GM18870 (cell line): ENCODE measurements at regions not wholly inside any gene's neighbourhood (a gene's known extent, or its start where the extent isn't known, plus 50 kb on each side); places are given as distances from the start of the nearest gene placed in this dataset.

ENCODE experiments used
- ATAC-seq: cut with Tn5 transposase; IDR thresholded peaks from one replicate; pipeline ENCODE4 v1.9.1; 2021; ENCODE audit warnings: moderate library complexity; ENCODE audit not compliant: unreplicated experiment

DNA sequence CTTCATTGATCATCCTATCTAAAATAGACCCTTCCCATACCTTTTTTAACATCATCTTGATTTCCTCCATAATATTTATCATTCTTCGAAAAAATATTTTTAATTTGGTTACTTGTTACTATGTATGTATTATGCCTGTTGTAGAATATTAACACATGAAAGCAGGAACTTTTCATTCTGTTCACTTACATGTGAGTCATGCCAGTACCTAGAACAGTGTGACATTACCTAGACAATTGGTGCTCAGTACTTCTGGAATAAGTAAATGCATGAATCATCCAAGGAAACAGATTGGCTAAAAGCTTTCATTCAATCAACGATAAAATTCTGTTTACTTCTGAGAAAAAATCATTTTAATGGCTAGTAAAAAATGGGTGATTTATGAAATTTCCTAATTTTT is 76.4 kb downstream of the CXXC4 start:
- ATAC-seq, result no peak

- ATAC-seq, result no peak
These were observed 77.3 kb downstream of the CXXC4 start for GRCh38 chr4:104417357-104417882.

DNA sequence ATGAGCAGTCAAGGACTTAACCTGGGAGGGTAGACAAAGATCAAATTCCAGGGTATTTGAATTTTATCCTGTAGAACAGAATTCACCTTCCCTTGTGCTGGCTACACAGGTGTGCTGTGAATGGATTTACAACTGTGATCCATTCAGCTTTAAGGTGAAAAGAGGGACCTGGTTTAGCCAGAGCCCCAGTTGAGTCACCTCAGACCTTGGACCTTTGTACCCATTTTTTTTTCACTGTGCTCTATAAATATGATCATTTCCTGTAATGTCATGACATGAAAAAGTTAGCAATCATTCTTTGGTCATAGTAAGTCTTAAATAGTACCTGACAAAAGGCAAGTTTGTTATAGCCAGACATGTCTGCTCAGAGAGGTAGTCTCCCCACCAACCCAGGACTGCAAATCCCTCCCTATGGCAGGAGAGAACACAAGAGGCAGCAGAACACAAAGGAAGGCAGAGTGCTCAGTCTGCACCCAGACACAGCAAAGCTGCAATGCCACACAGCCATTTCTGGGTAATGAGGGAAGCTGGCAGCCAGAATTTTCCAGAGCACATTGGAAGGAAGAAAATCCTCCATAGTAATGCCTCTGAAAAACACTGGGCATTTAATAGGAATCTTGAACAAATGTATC is 77.9 kb downstream of the CXXC4 start:
- ATAC-seq, result no peak

GRCh38 chr4:104413487-104413886 is 81.2 kb downstream of the CXXC4 start:
- ATAC-seq, result no peak

GRCh38 chr4:104412344-104412743 is 82.3 kb downstream of the CXXC4 start:
- ATAC-seq, result no peak

DNA sequence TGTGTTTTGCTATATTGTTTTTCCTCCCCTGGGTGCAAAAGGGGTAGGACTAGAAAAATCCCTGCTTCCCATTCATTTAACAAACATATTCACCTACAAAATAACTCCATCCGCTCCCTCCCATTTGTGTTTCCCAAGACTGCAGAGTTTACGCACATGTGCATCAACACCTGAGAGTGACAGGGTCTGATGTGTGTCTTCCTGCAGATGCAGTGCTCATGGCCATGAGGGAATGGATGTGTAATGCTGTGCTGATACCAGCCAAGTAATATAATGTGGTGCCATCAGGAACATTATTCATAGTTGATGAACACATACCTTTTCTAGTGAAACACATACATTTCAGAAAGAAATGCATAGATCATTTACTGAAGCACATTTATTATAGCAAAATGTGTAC is 83.2 kb downstream of the CXXC4 start:
- no peak for ATAC-seq

- ATAC-seq, result no peak
These were observed 85.8 kb downstream of the CXXC4 start for GRCh38 chr4:104408878-104409277.

DNA sequence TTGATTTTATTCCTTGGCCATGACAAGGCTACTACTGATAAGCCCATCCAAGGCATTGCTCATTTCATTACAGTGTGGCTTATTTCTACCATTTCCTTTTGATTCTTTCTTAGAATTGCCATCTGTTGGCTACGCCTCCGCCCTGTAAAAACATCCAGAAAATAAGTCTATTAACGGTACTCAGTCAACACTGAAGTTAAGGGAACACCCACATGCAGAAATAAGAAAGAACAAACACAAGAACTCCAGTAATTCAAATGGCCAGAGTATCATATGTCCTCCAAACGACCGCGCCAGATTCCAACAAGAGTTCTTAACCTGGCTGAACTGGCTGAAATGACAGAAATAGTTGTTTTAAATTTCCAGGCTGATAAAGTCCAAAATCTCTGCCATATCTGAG is 90.3 kb downstream of the CXXC4 start:
- no peak for ATAC-seq

DNA sequence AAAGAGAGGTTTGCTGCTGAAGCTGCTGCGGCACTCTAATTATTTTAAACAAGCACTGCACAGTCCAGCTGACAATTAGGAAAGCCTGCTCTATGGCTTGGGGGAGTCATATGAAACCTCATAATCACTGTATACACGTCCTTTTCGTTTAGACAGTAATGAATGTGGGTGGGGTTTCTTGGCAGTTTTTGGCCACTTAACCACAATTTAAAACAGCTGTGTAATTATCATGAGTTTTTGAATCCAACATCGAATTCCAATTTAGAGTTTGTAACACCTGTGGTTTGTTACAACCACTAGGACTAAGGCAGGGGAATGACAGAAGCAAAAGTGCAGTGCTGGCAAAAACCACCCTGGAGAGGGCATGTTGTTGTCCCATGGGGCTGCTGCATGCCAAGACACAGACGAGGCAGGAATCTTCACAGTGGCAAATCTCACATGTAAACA is 99.5 kb downstream of the CXXC4 start:
- no peak for ATAC-seq

- no peak for ATAC-seq
These were observed 100.1 kb downstream of the CXXC4 start for GRCh38 chr4:104394406-104395167.

DNA sequence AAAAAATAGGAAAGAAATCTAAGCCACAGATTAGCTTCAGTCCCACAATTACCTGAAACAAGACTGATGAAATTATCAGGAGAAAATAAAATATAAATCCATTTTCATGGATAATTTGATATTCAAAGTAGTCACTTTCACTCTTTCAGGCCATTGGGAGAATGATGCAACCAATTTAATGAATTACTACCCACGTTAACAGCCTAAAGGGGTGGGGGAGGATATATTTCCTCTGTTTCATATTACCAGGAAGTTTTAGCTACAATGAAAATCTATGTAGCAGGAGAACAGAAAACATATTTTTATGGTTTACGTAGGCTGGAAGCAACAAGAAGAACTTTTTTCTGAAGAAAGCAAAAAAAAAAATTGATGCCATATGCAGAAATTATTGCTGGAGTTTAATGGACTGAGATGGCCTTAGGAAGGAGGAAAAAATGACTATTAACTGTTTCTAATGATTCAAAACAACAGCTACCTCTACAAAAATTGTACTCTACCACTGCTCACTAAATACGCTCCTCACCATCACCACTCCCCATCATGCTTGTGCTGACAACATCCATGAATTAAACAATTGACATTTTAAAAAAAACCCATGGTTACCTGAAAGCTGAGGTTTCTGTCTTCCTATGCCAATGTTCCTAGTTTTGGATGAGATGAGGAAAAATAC is 100.9 kb downstream of the CXXC4 start:
- ATAC-seq, result no peak

DNA sequence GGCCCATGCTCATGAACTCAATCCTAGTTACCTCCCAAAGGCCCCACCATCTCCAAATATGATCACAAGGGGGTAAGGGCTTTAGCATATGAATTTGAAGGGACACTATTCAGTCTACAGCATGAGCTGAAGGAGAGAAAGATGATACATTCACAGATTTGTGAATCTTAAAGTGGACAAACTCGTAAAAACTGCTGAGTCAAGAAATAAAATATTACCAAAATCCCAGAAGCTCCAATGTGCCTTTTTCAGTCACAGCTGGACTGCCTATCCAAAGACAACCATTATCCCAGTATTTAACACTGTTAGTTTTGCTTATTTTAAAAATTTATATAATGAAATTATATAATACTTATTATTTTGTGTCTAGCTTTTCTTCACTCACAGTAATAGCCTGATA is 109.0 kb downstream of the CXXC4 start:
- no peak for ATAC-seq

GRCh38 chr4:104382961-104383360 is 111.7 kb downstream of the CXXC4 start:
- no peak for ATAC-seq

GRCh38 chr4:104381729-104382128 is 113.0 kb downstream of the CXXC4 start:
- ATAC-seq, result no peak

GRCh38 chr4:104365618-104366017 is 129.1 kb downstream of the CXXC4 start:
- ATAC-seq, result no peak

DNA sequence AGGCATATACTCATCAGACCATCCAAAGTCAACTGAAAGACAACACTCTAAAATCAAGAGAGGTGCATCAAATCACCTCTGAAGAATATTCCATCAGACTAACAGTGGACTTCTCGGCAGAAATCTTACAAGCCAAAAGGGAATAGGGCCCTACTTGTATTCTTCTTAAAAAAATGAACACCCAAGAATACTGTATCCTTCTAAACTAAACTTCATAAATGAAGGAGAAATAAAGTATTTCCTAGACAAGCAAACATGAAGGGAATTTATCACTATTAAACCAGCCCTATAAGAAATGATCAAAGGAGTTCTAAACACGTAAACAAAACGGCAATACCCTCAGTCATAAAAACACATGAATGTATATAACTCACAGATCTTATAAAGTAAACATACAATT is 141.2 kb downstream of the CXXC4 start:
- no peak for ATAC-seq

DNA sequence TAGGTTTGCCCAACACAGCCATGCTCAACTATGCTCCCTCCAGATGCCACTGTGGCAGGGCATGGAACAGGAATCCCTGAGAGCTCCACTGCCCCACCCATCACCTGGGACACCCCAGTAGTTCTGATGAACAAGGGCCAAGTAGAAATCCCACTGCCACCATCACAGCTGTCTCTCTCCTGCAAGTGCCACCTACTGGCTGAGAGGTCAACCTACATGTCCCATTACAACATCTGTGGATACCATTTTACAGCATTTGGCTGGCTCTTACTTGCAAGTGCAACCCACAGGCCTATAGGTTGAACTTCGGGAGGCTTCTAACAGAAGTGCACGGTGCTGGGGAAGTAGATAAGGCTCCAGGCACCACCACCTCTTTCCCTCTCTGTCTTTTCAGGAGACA is 142.5 kb downstream of the CXXC4 start:
- no peak for ATAC-seq

DNA sequence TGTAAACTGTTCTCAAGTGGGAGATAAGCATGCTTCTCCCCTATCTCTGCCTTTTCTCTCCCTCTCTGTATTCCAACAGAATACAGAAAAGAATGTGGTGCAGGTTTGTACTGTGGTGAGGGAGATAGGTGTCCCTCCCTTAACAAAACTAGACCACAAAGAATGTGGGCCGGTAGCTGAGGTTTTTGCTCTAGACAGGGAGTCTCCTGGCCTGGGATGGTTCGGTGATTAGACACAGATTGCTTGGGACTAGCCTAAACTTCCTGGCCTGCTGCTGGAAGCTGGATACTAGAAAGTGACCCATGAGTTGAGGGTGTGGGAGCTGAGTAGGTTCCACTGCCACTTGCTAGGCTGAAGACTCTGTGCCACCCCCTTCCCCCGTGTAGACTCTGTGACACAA is 143.0 kb downstream of the CXXC4 start:
- ATAC-seq, result no peak

DNA sequence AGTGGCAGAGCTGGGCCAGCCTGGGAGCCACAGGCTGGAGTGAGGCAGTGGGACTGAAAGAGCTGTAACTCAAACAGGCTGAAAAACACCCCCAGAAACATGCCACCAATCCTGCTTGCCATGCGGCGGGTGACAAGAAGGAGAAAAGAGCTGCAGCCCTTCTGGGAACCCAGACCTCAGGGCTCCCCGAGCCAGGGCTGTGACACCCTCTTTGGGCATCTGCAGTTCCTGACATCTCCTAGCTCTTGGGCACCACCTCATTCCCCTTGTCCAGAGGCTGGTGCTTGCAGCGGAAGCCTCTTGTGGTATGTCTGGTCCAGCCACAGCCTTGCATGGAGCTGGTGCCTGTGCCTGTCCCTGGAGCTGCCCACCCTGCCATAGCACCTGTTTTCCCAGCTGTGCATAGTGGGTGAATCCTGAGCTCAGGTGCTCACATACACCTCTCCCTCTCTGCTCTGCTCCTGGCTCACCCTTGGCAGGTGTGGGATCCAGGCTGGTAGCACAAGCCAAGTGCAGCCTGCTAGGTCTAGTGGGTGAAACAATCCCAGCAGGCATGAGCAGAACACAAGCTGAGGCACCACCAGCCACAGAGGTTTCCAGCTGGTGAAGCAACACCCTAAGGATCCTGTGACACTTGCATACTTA is 149.0 kb downstream of the CXXC4 start:
- no peak for ATAC-seq

DNA sequence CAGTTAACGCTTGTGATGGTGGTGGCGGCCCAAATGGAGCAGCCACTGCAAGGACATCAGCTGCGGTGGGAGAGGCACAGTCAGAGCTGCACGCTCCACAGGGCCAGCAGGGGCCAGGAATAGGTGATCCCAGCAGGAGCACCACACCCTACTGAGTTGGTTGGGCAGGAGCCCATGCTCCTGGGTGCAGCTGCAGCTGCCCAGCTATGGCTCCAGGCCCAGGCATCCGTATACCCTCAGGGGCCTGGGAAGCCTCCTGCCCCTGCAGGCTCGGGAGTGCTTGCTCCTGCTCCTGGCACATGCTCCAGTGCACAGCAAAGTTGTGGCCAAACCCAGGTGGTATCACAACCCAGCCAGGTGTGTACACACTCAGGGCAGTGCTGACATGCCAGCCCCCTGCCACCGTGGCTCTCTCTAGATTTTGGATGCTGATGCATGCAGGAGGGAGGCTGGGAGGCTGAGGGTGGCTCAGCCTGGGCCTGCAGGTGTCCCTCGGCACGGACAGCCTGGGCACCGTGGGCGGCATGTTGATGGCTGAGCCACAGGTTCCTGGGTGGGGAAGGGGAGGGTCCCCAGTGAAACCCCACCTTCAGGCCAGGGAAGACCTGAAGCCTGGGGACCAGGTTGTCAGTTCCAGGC is 150.2 kb downstream of the CXXC4 start:
- no peak for ATAC-seq

- no peak for ATAC-seq
These were observed 160.3 kb downstream of the CXXC4 start for GRCh38 chr4:104334410-104334809.
